ENCODE measurements at regions not wholly inside any gene's neighbourhood (a gene's known extent, or its start where the extent isn't known, plus 50 kb on each side); places are given as distances from the start of the nearest gene placed in this dataset.

DNA sequence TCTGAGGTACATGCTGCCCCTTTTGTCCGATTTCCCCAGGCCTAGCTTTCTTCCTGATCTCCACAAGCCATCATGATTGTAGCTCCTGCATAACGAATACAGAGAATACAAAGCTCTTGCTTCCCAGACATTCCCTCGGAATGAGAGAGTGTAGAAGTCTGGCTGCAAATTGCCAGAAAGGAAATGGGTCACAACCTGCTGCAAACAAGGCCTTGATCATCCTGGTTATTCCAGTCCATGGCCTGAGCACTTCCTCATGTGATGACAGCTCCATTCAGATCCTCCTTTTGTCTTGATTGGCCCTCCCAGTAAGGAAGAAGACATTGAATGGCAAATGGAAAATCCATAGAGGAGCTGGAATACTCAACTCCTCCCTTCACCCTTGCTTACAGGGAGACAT lies 136.0 kb upstream of the ADRA1B start:
- no peak for TF ChIP-seq YY1 (IDR thresholded peaks at IDR 0.05; ENCODE audit: low read depth, low read length)
- TF ChIP-seq POLR2A (IDR thresholded peaks at IDR 0.05; ENCODE audit: low read depth, low read length), result no peak

All from GM12878 (cell line).